Sigmoid colon (tissue), 4 donors: ENCODE measurements at regions not wholly inside any gene's neighbourhood (a gene's known extent, or its start where the extent isn't known, plus 50 kb on each side); places are given as distances from the start of the nearest gene placed in this dataset.

Source experiments
- EP300 ChIP-seq, 4 donors: sonication (generic); formaldehyde crosslinking; IDR thresholded peaks; one replicate each; pipeline ENCODE4 v1.6.1; 2017; ENCODE audit warnings: antibody characterized with exemption in 4 of 4
- POLR2A ChIP-seq, 2 donors: fragments of 450-650 bp; IDR thresholded peaks; one replicate each; pipeline ENCODE4 v1.6.1; 2016; ENCODE audit warnings: antibody characterized with exemption in 2 of 2, mild to moderate bottlenecking in 2 of 2, moderate library complexity in 2 of 2
- POLR2AphosphoS5 ChIP-seq, 4 donors: sonication (generic); formaldehyde crosslinking; IDR thresholded peaks; one replicate each; pipeline ENCODE4 v1.6.1; 2017; ENCODE audit warnings: antibody characterized with exemption in 4 of 4
- TF ChIP-seq, protein P1 (sequence below), 4 experiments: fragments of 450-650 bp in 3 of 4; fragments of 200-600 bp in 1 of 4; IDR thresholded peaks; one replicate each; pipeline ENCODE4 v1.5.1; 2016 to 2019; ENCODE audit warnings: antibody characterized with exemption in 4 of 4, mild to moderate bottlenecking in 3 of 4, moderate library complexity in 2 of 4

DNA sequence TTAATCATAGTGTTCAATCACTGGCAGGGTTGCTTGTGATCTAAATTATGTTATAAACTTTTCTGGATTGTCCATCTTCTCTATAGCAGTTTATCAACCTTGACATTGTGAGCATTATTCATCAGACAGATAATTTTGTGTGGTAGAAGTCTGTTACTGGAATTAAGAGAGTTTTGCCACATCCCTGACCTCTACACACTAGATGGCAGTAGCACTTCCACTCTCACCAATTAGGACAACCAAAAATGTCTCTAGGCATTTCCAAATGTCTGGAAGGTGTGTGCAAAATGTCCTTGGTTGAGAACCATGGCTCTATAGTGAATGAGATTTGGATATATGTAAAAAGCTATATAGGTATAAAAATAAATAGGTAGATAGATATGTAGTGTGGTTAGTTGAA lies 324.1 kb upstream of the FAM47C start:
- TF ChIP-seq, protein P1, sequence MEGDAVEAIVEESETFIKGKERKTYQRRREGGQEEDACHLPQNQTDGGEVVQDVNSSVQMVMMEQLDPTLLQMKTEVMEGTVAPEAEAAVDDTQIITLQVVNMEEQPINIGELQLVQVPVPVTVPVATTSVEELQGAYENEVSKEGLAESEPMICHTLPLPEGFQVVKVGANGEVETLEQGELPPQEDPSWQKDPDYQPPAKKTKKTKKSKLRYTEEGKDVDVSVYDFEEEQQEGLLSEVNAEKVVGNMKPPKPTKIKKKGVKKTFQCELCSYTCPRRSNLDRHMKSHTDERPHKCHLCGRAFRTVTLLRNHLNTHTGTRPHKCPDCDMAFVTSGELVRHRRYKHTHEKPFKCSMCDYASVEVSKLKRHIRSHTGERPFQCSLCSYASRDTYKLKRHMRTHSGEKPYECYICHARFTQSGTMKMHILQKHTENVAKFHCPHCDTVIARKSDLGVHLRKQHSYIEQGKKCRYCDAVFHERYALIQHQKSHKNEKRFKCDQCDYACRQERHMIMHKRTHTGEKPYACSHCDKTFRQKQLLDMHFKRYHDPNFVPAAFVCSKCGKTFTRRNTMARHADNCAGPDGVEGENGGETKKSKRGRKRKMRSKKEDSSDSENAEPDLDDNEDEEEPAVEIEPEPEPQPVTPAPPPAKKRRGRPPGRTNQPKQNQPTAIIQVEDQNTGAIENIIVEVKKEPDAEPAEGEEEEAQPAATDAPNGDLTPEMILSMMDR (IDR thresholded peaks at IDR 0.05), result no peak
- TF ChIP-seq POLR2A (IDR thresholded peaks at IDR 0.05) (no peak), POLR2AphosphoS5 (IDR thresholded peaks at IDR 0.05) (no peak), EP300 (IDR thresholded peaks at IDR 0.05) (no peak)
